HG03108 (cell line): ENCODE measurements at regions not wholly inside any gene's neighbourhood (a gene's known extent, or its start where the extent isn't known, plus 50 kb on each side); places are given as distances from the start of the nearest gene placed in this dataset.
"Not testable (repeated sequence)": the region's sequence is repeated elsewhere in the genome, so short reads cannot be mapped to it uniquely, and the experiment has no call there.

Experiments used
- ATAC-seq: cut with Tn5 transposase; IDR thresholded peaks from one replicate; pipeline ENCODE4 v1.9.1; 2021; ENCODE audit warnings: moderate library complexity; ENCODE audit not compliant: unreplicated experiment

DNA sequence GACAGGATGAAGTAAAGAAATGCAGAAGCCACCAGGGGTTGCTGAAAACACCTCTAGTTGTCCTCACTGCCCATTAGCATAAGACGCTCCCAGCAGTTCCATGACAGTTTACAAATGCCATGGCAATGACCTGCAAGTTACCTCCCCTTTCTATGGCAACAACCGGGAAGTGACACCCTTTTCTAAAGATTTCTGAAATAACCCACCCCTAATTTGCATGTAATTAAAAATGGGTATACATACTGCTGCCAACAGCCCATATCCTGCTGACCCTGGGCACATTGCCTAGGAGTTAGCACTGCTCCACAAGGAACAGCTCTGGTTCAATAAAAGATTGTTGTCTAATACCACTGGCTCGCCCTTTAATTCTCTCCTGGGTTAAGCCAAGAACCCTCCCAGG is 178.3 kb upstream of the LRATD1 start:
- ATAC-seq, result no peak

DNA sequence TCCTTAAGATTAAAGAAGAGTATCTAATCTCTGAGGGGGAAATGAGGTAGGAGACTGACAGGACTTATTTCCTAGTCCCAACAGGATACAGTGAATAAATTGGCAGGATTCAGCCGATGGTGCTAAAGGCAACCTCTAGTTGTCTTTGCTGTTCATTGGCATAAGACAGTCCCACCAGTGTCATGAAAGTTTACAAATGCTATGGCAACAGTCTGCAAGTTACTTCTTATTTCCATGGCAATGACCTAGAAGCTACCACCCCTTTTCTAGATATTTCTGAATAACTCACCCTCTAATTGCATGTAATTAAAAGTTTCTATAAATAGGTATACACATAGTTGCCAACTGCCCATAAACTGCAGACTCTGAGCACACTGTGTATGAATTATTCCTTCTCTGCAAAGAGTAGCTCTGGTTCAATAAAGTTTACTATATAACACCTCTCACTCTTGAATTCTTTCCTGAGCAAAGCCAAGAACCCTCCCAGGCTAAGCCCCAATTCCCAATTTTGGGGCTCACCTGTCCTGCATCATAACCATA is 172.7 kb upstream of the LRATD1 start:
- no peak for ATAC-seq

DNA sequence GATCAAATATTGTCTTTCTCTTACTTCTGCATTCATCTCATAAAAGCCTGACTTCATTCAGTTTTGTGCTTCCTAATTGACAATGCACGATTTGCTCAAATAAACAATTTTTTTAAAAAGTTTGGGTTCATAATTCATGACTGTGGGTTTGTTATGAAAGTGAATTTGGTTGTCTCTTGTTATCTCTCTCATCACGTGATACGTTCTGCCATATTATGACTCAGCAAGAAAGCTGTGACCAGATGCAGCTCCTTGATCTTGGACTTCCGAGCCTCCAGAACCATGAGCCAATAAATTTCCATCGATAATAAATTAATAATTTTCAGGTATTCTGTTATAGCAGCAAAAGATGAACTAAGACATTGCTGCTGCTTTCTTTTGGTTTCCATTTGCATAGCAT is 156.5 kb upstream of the LRATD1 start:
- no peak for ATAC-seq

DNA sequence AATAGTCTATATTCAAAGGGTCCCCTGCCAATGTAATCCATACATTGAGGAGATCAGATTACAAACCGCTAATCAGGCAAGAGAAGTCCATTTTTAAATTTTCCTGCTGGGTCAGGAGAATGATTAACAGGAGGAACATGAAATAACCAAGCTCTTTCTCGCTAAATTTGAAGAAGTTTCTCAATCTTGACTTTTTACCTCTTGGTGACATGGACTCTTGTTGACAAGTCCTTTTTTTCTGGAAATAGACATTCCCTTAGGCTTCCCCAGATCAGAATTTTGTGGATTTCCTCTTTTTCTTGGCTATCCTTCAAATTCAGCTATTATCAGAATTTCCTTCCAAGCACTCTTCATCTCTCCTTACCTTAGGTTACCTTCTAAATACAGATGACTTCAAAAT is 153.0 kb upstream of the LRATD1 start:
- no peak for ATAC-seq

DNA sequence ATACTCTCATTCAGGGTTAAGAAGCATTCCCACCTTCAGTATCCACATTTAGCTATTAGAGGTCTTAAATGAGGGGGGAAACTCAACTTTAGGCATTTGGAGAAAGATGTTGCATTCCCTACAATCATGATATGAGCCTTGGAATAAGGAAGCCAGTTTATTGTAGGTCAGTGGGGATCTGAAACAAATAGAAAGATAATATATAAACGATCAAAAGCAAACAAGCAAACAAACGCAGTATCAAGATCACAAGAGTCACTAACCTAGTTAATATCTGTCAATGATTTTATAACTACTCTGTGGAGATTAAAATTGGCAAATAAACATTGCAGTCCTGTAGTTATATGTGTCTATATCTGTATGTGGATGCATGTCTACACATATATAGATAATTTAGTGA is 152.4 kb upstream of the LRATD1 start:
- ATAC-seq, result no peak

DNA sequence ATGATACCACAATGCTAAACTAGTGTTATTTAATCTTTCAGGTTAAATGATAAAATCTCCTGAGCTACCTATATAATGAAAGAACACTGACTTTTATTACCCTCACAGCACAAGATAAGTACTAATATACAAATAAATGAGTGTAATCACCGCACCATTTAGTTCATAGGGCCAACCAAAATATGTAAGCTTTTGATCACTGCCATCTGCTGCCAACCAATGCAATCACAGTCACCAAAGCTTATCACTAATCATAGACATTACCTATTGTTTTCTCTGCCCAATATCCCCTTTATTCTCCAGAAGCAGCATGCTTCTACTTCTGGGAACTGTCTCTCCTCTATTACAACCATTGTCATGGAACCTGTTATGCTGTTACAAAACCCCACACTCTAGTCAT is 151.6 kb upstream of the LRATD1 start:
- no peak for ATAC-seq

DNA sequence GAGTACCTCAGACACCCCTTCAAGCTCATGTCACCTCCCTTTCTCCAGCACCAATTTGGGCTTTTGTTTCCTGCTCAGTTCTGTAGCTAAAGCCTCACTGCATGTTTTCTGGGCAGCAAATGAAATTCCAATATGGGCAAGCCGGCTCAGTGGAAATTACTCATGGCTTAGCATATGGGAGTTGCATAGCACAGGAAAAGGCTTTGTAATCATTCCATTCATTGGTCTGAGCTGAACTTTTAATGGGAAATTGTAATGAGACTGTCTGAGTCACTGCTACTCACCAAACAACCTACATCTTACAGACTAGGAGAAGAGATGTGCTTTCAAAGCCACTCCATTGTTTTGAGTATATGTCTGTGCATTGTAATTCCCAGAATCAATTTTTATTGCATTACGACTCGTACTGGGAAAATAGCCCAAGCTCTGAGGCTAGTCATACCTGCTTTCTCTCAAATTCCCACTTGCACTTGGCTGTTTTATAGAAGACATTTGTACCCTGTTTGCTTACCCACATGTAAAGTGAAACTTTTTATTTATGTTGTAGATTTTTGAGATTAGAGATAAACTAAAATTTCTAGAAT is 139.5 kb upstream of the LRATD1 start:
- no peak for ATAC-seq

DNA sequence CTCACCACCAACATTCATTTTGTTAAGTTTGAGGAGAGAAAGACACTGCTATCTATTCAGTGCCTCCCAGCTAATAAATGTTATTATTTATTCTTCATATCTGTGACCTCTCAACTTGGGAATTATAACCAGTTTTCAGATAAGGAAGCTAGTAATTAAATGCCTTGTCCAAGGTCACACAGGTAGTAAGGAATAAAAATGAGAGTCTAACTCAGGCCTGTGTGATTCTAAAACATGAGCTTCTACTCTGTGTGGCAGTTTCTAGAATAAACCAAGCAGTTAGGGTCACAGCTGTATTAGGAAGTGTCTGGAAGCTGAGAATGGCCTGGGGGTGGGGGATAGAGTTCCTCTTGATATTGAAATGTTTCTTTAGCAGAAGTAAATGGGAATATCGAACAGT is 137.8 kb upstream of the LRATD1 start:
- no peak for ATAC-seq

DNA sequence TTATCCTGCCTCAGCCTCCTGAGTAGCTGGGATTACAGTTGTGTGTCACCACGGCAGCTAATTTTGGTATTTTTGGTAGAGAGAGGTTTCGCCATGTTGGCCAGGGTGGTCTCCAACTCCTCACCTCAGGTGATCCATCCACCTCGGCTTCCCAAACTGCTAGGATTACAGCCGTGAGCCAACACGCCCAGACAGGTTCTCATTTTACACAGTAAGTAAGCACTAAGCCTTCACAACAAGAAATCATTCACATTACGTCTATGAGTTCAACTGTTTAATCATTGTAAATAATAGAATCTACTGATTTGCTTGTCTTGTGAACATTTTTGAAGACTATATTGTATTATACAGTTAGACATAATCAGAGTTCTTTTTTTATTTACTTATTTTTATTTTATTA is 131.5 kb upstream of the LRATD1 start:
- no peak for ATAC-seq

DNA sequence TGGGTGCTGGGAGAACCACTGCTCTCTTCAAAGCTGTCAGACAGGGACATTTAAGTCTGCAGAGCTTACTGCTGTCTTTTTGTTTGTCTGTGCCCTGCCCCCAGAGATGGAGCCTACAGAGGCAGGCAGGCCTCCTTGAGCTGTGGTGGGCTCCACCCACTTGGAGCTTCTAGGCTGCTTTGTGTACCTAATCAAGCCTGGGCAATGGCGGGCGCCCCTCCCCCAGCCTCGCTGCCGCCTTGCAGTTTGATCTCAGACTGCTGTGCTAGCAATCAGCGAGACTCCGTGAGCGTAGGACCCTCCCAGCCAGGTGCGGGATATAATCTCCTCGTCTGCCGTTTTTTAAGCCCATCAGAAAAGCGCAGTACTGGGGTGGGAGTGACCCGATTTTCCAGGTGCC is 125.6 kb upstream of the LRATD1 start:
- not testable (repeated sequence) for ATAC-seq

DNA sequence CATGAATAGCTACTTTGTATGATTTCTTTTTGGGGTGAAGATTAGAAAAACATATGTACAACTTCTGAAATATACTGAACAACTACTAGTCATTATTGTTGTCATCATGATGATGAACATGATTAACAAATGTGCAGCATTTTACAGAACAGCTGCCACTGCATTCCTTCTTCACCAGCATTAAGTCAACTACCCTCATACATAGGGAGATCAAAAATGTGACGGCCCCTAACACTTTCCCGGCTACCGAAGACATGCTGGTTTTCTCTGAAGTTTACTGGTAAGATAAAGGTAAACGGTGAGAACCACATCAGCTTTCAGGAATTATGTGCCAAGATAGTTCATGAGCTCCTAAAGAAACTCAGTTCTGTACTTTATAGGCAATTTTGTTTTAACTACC is 121.0 kb upstream of the LRATD1 start:
- no peak for ATAC-seq

DNA sequence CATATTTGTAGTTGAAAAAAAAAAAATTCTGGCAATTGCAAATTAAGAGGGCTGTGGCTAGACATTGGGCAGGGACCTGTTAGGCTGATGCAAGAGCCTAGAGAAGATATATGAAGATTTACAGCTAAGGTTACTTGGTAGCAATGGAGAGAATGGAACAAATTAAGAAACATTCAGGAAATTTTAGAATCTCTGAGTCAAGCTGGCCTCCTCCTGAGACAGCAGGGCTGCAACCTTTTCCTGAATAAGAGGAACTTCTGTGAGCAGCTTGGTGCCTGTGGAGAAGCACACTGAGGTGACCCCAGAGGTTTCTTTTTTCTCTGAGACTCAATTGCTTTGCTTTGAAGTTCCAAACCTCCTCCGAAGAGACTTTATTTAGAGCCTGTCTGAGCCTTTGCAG is 118.6 kb upstream of the LRATD1 start:
- ATAC-seq, result no peak

DNA sequence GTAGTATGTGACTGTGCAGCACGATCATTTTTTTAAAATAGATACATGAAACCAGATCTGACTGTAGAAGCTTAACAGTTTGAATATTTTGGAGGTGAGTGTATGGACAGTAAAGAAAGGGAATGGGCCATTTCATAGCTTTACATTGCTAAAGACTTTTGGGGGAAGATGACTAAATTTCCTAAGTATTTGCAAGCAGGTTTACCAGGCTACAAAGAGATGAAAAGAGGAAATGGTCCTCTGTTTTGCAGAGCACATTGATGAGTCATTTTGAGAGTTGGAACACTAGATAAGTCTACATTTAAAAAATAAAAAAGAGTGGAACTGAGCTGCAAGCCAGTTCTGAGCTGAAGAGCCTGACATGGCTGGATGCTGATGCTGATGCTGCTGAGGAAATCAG is 115.7 kb upstream of the LRATD1 start:
- no peak for ATAC-seq

DNA sequence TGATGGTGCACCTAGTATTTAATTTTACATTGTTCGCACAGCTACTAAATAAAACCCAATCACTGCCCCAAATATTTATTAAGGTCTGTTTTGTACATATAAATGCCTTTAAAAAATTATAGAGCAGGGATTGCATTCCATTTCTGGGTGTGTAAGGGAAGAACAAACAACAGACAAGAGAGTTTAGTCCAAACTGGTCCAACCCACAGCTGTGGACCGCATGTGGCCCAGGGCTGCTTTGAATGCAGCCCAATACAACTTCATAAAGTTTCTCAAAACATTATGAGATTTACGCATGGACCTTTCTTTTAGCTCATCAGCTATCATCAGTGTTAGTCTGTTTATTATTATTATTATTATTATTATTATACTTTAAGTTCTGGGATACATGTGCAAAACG is 114.8 kb upstream of the LRATD1 start:
- ATAC-seq, result no peak

DNA sequence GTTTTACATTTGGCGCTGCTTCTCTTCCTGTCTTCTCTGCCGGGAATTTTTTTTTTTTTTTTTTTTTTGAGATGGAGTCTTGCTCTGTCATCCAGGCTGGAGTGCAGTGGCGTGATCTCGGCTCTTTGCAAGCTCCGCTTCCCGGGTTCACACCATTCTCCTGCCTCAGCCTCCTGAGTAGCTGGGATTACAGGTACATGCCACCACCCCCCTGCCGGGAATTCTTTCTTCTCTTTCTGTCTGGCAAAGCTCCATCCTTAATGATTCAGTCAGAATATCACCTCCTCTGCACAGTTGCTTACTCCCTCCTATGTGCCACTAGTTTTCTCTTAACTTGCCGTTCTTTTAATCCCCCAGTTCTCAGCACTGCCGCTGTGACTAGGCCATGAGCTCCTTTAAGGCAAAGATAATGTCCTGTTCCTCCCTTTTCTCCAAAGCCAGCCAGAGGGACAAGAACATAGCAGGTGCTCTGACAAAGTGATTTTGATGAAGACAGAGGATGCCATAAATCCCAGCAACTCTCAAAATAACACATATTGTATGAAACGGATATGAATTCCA is 112.1 kb upstream of the LRATD1 start:
- no peak for ATAC-seq

DNA sequence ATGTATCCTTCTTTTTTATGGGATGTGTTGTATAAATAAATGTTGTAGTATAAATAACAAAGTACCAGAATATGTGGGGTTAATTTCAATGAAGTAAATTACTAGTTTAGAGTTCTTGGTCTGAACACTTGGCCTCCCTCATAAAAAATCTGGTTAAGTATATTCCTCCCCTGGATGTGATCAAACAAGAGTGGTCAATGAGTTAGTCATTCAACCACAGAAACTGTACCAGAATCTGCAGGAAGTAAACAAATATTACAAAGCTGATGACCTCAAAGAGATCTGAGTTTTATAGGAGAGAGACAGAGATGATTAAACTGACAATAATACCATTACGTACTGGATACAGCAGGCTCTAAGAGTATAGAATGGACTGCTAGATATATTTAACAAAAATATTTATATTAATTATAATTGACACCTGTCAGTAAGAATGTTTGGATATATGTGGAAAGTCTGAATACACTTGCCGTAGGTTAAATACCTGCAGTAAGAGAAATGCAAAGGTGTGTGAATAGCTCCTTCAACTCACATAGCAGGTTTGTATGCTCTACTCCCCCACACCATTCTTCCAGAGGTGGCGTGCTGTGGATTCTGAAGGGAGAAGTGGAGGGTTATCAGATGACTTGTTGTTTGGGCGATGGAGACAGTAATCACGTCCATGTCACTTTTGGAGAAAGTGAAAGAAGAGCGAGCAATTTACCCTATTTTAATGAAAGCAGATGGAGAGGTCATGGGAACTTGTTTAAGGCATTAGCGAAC is 108.3 kb upstream of the LRATD1 start:
- ATAC-seq, result no peak

DNA sequence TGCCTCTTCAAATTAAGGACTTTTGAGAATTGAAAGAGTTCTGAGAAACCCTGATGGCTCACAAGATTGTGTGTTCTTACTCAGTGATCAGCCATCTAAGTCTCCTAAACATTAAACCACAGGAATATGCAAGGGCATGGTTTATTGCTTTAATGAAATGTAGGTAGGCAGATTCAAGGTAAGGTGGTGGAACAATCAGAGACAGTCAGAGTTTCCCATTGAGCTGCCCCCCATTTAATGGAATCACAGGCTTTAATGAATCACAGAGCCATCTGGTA is 107.8 kb upstream of the LRATD1 start:
- no peak for ATAC-seq

DNA sequence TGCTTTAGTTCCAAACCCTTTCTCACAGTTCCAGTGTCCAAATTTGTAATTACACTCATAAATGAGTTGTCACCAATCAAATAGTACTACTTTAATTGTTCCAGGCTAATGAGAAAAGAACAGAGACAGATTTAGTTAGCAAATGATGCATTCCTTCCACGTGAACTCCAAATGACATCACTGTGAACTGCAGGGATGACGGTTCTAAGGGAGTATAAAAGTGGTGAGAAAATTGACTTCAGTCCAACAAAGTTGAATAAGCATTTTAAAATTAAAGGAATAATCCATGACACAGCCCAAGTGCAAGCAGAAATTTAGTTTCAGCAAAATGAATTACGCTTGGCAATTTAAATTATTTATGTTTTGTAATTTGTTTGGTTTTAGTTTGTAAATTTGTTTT is 102.0 kb upstream of the LRATD1 start:
- ATAC-seq, result no peak

DNA sequence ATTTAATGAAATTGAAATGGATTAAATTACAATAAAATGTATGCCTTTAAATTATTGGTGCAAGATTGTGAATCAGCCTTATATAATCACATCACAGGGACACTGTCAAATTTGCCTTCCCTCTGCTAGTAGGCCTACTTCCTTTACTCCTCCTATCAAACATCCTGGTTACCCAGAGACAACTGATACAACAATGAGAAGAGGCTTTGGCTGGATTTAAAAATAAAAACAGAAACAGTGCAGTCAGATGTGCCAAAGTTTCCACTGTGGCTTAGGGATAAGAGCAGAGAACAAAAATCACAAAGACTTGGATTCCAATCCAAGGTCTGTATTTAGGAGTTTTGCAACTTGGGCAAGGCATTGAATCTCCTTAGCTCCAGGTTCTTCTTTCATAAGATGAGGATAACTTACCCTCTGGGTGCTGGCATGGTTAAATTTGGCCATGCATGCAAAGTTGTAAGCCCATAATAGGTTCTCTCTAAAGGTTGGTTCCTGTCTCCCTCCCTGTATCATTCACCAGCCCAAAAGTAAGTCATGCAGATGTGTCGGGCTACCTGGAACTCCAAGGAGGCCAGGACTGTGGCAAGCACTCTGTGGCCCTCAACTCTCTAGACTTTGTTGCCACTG is 99.3 kb upstream of the LRATD1 start:
- ATAC-seq, result no peak

DNA sequence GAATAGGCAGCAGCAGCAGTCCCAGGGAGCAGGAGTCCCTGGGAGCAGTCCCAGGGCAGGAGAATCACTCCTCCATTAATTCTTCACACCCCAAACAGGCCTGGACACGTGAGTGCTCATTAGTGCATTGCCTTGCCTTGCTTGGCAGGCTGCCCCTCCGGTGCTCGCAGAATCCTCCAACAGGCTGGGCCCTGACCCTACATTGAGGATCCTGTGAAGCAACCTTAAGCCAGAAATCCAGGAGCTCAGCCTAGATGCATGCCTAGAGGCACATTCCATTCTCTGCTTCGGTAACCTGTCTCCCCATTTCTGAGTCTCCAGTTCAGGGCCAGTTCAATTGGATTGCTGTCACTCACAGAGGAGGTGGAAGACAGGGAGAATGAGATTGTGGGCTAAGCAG is 97.4 kb upstream of the LRATD1 start:
- no peak for ATAC-seq

DNA sequence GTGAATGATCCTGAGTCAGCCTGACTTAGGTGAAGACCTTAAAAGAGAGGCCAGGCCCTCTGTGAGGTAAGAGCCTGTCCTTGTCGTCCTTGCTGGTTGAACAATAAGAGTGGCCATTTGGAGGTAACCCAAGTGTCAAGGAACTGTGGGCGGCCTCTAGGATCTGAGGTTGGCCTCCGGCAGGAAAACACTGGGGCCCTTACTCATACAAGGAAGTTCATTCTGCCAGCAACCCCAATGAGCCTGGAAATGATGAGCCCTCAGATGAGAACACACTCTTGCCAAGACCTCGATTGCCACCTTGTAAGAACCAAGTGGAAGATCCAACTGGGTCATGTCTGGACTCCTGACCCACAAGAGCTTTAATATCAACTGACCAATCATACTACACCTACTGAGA is 95.5 kb upstream of the LRATD1 start:
- no peak for ATAC-seq

DNA sequence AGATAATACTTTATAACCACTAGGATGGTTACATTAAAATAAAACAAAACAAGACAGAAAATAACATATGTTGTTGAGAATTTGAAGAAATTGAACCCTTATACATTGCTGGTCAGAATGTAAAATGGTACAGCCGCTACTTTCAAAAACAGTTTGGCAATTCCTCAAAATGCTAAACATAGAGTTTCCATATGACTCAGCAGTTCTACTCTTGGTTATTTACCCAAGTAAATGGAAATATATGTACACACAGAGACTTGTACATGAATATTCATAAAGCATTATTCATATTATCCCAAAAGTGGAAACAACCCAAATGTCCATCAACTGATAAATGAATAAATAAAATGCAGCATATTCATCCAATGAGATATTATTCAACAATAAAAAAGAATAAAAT is 92.5 kb upstream of the LRATD1 start:
- ATAC-seq, result no peak
